Astrocyte (in vitro differentiated cells and primary cell): ENCODE measurements at regions not wholly inside any gene's neighbourhood (a gene's known extent, or its start where the extent isn't known, plus 50 kb on each side); places are given as distances from the start of the nearest gene placed in this dataset.

ENCODE experiments used
- DNase-seq: peaks from one replicate; pipeline ENCODE4 v3.0.0-alpha.2; 2010; ENCODE audit warnings: low read depth
- FAIRE-seq: peaks from 2 replicates; lab custom pipeline; 2011; peaks lifted over from hg19 to GRCh38; lab: Jason Lieb, UNC
- H2AFZ ChIP-seq: 2 replicates; pipeline ENCODE4 v1.6.0; 2012; ENCODE audit warnings: low read depth, low read length, inconsistent platforms
- H3K27ac ChIP-seq: 2 replicates; pipeline ENCODE4 v1.5.1; 2011; ENCODE audit warnings: low read depth, low read length, inconsistent platforms
- H3K27me3 ChIP-seq: 2 replicates; pipeline ENCODE4 v1.6.0; 2011; ENCODE audit warnings: low read length, inconsistent platforms; ENCODE audit not compliant: insufficient read depth
- H3K36me3 ChIP-seq: 2 replicates; pipeline ENCODE4 v1.5.1; 2011; ENCODE audit warnings: low read length, inconsistent platforms; ENCODE audit not compliant: insufficient read depth
- H3K4me1 ChIP-seq: 2 replicates; pipeline ENCODE4 v1.5.1; 2011; ENCODE audit warnings: low read length, inconsistent platforms; ENCODE audit not compliant: insufficient read depth
- H3K4me2 ChIP-seq: 2 replicates; pipeline ENCODE4 v1.6.0; 2012; ENCODE audit warnings: low read length, inconsistent platforms
- H3K4me3 ChIP-seq: 2 replicates; pipeline ENCODE4 v1.5.1; 2011; ENCODE audit warnings: low read depth, mild to moderate bottlenecking, low read length, inconsistent platforms; ENCODE audit not compliant: insufficient read depth
- H3K79me2 ChIP-seq: 2 replicates; pipeline ENCODE4 v1.6.0; 2012; ENCODE audit warnings: mild to moderate bottlenecking, low read length, inconsistent platforms; ENCODE audit not compliant: insufficient read depth
- H3K9ac ChIP-seq: 2 replicates; pipeline ENCODE4 v1.6.0; 2012; ENCODE audit warnings: mild to moderate bottlenecking, low read length, inconsistent platforms
- H3K9me3 ChIP-seq: 2 replicates; pipeline ENCODE4 v1.5.1; 2012; ENCODE audit warnings: low read depth, mild to moderate bottlenecking, low read length, inconsistent platforms; ENCODE audit not compliant: insufficient read depth
- H4K20me1 ChIP-seq: 2 replicates; pipeline ENCODE4 v1.6.0; 2012; ENCODE audit warnings: low read length, inconsistent platforms; ENCODE audit not compliant: insufficient read depth
- H3K27ac Mint-ChIP-seq: one replicate; pipeline ENCODE4 v1.8.0; 2021; ENCODE audit warnings: mild to moderate bottlenecking, mixed read lengths; ENCODE audit not compliant: unreplicated experiment
- H3K27me3 Mint-ChIP-seq: one replicate; pipeline ENCODE4 v1.8.0; 2021; ENCODE audit warnings: low read depth, mixed read lengths; ENCODE audit not compliant: unreplicated experiment
- H3K36me3 Mint-ChIP-seq: one replicate; pipeline ENCODE4 v1.8.0; 2021; ENCODE audit warnings: low read depth, mixed read lengths; ENCODE audit not compliant: unreplicated experiment
- H3K4me1 Mint-ChIP-seq: one replicate; pipeline ENCODE4 v1.8.0; 2021; ENCODE audit warnings: low read depth, mixed read lengths; ENCODE audit not compliant: unreplicated experiment
- H3K4me3 Mint-ChIP-seq: one replicate; pipeline ENCODE4 v1.8.0; 2021; ENCODE audit warnings: mild to moderate bottlenecking, moderate library complexity, mixed read lengths; ENCODE audit not compliant: unreplicated experiment
- H3K9me3 Mint-ChIP-seq: one replicate; pipeline ENCODE4 v1.8.0; 2021; ENCODE audit warnings: mild to moderate bottlenecking, mixed read lengths; ENCODE audit not compliant: unreplicated experiment
- EZH2 ChIP-seq: IDR thresholded peaks from 2 replicates; pipeline ENCODE4 v1.6.1; 2012; ENCODE audit warnings: mild to moderate bottlenecking, low read length, inconsistent platforms; ENCODE audit not compliant: insufficient read depth
- TF ChIP-seq, protein P1 (sequence below): IDR thresholded peaks from 2 replicates; pipeline ENCODE4 v1.5.1; 2011; ENCODE audit warnings: low read depth, mild to moderate bottlenecking, inconsistent platforms, low read length, moderate library complexity; ENCODE audit not compliant: insufficient read depth

DNA sequence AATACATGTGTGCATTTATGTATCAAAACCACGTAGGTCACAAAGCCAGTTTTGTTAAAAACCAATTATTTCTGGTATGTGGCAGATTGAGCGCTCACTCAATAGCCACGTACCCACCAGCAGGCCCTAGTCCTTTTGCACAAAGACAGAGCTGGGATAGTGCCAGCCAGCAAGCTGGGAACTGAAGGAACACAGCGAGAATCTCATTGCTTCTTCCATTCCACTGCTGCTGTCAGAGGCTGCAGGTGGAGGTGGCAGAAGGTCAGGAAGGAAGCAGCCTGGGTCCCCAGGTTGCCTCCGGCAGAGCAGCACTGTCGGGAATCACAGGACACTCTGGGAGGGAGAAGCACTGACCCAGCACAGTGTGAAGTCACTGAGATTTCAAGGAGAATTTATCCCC lies 385.5 kb upstream of the PFKP start:
- Mint-ChIP-seq H3K4me1 (no peaks in the 10 kb centered on the region), H3K27me3 (peaks cover 7% of the 10 kb centered on the region), H3K4me3 (no peak overlapping the region), H3K36me3 (no peaks in the 10 kb centered on the region), H3K27ac (no peak overlapping the region), H3K9me3 (no peaks in the 10 kb centered on the region)
- TF ChIP-seq, protein P1, sequence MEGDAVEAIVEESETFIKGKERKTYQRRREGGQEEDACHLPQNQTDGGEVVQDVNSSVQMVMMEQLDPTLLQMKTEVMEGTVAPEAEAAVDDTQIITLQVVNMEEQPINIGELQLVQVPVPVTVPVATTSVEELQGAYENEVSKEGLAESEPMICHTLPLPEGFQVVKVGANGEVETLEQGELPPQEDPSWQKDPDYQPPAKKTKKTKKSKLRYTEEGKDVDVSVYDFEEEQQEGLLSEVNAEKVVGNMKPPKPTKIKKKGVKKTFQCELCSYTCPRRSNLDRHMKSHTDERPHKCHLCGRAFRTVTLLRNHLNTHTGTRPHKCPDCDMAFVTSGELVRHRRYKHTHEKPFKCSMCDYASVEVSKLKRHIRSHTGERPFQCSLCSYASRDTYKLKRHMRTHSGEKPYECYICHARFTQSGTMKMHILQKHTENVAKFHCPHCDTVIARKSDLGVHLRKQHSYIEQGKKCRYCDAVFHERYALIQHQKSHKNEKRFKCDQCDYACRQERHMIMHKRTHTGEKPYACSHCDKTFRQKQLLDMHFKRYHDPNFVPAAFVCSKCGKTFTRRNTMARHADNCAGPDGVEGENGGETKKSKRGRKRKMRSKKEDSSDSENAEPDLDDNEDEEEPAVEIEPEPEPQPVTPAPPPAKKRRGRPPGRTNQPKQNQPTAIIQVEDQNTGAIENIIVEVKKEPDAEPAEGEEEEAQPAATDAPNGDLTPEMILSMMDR = no peak
- no peak for TF ChIP-seq EZH2
- FAIRE-seq (no peak), DNase-seq (no peak)
- Histone ChIP-seq H3K27ac (no peak overlapping the region), H3K9ac (no peak overlapping the region), H3K9me3 (no peaks in the 10 kb centered on the region), H3K4me3 (no peak overlapping the region), H3K36me3 (no peaks in the 10 kb centered on the region), H2AFZ (no peak overlapping the region), H4K20me1 (no peaks in the 10 kb centered on the region), H3K4me1 (no peaks in the 10 kb centered on the region), H3K4me2 (no peak overlapping the region), H3K27me3 (no peaks in the 10 kb centered on the region), H3K79me2 (no peaks in the 10 kb centered on the region)

DNA sequence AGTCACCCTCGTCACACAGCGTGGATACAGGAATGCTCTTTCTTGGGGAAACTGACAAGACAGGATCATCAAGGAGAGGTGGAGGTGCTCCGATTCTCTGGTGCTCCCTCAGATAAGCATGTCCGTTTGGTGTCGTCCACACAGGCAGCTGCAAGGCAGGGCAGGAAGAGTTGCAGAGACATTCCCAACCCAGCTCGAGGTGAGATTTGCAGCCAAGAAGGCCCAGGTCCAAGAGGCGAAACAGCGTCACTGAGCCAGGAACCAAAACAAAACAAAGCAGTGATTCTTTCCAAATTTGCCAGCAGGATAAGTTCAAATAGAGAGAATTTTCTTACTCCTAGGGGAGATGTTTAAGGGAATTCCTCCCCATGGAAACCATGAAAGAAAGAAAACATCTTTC lies 386.5 kb upstream of the PFKP start:
- H3K27me3 ChIP-seq = no peaks in the 10 kb centered on the region

DNA sequence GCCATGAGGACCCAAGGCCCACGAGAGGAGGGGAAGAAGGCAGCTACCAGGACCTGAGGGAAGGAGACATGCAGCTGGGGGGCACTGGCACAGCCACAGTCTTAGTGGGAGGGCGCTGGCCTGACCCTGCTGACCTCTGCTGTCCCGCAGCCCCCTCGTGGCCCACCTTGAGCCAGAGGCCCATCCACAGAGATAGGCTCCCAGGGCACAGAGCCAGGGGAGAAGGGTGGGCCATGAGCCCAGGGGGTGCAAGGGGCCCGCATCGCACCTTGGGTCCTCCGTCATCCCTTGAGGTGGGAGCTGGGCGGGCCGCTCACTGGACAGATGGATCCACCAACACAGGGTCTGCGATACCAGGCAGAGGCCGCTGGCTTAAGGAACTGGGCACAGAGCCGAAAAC lies 387.7 kb upstream of the PFKP start:
- Mint-ChIP-seq H3K9me3 (no peaks in the 10 kb centered on the region), H3K27me3 (peaks cover 7% of the 10 kb centered on the region), H3K4me1 (no peaks in the 10 kb centered on the region), H3K27ac (no peak overlapping the region), H3K36me3 (no peaks in the 10 kb centered on the region), H3K4me3 (no peak overlapping the region)
- Histone ChIP-seq H3K27ac (no peak overlapping the region), H3K4me2 (no peak overlapping the region), H3K4me1 (no peaks in the 10 kb centered on the region), H2AFZ (no peak overlapping the region), H3K27me3 (no peaks in the 10 kb centered on the region), H3K79me2 (no peaks in the 10 kb centered on the region), H3K4me3 (no peak overlapping the region), H3K9me3 (no peaks in the 10 kb centered on the region), H3K9ac (no peak overlapping the region), H3K36me3 (no peaks in the 10 kb centered on the region), H4K20me1 (no peaks in the 10 kb centered on the region)
- DNase-seq = no peak
- FAIRE-seq = no peak
- no peak for TF ChIP-seq EZH2
- TF ChIP-seq, protein P1 = no peak

More for the DNA sequence above, 386.5 kb upstream of the PFKP start:
- Histone ChIP-seq H3K79me2 (no peaks in the 10 kb centered on the region), H3K36me3 (no peaks in the 10 kb centered on the region), H3K9ac (no peak overlapping the region), H3K9me3 (no peaks in the 10 kb centered on the region), H4K20me1 (no peaks in the 10 kb centered on the region), H3K27ac (no peak overlapping the region), H3K4me1 (no peaks in the 10 kb centered on the region), H3K4me3 (no peak overlapping the region), H3K4me2 (no peak overlapping the region), H2AFZ (no peak overlapping the region)
- TF ChIP-seq, protein P1 = no peak
- Mint-ChIP-seq H3K9me3 (no peaks in the 10 kb centered on the region), H3K36me3 (no peaks in the 10 kb centered on the region), H3K4me3 (no peak overlapping the region), H3K4me1 (no peaks in the 10 kb centered on the region), H3K27ac (no peak overlapping the region), H3K27me3 (peaks cover 7% of the 10 kb centered on the region)
- no peak for FAIRE-seq
- no peak for DNase-seq
